ENCODE measurements at regions not wholly inside any gene's neighbourhood (a gene's known extent, or its start where the extent isn't known, plus 50 kb on each side); places are given as distances from the start of the nearest gene placed in this dataset.

DNA sequence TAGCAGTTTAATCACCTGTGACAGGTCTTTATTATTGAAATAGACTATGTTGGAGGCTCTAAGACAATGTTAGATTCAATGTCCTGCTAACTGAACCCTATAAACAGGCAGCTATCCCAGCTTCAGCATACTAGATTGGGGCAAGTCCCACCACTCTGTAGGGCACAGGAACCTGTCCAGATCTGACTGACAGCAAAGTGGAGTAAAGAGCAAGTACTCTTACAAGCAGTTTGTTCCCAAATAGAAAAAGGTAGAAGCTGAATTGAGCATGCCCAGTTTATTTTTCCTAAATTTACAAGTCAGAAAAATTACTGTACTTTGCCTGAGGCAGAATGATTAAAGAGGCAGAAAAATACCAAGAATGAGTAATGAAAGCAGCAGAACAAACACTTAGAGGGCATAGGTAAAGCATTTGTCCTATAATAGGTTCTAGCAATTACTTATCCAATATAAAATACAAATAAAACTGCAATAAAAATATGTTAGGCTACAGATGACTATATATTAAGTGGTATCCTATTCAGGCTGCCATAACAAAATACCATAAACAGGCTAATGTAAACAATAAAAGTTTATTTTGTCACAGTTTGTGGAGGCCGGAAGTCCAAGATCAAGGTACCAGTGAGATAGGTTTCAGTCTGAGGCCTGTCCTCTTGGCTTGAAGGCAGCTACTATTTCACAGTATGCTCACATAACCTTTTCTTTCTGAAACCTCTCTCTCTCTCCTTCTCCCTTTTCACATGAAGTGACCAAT, 868.2 kb downstream of the C12orf50 start:
- Histone ChIP-seq H3K27ac (ENCODE audit: insufficient read depth, low read length, poor library complexity, severe bottlenecking) (no peak overlapping the region), H3K4me1 (ENCODE audit: control insufficient read depth, insufficient read depth, low read length, poor library complexity, severe bottlenecking) (no peaks in the 10 kb centered on the region), H3K4me3 (ENCODE audit: low read depth, low read length) (no peak overlapping the region), H3K36me3 (ENCODE audit: control insufficient read depth, insufficient read depth, low read length) (no peaks in the 10 kb centered on the region), H3K9me3 (ENCODE audit: control insufficient read depth in 2 of 2, low read length in 2 of 2) (peaks cover 1 to 12% of the 10 kb centered on the region in 2 experiments), H3K27me3 (ENCODE audit: control insufficient read depth, insufficient read depth, low read length) (no peaks in the 10 kb centered on the region)
- Mint-ChIP-seq H3K27ac (no peak overlapping the region), H3K4me1 (no peaks in the 10 kb centered on the region), H3K4me3 (no peak overlapping the region), H3K9me3 (peaks cover 0 to 13% (median 4%) of the 10 kb centered on the region in 7 donors), H3K36me3 (no peaks in the 10 kb centered on the region), H3K27me3 (no peaks in the 10 kb centered on the region)
- DNase-seq (no peak), ATAC-seq (ENCODE audit: low read depth in 2 of 2) (no peak)

DNA sequence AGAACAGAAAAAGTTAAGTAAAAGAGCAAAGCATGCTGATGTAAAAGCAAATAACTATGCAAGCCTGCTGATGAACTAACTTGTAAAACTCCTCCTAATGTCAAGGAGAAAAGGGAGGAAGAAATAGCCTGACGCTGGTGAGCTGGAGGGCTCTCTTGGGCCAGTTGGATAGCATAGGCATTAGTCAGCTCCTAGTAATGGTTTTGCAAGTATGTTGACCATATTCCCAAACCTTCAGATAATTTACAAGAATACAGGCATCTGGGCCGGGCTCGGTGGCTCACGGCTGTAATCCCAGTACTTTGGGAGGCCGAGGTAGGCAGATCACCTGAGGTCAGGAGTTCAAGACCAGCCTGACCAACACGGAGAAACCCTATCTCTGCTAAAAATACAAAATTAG, 871.4 kb downstream of the C12orf50 start:
- no peaks in the 10 kb centered on the region for H3K4me1 ChIP-seq (ENCODE audit: control insufficient read depth, insufficient read depth, low read length, poor library complexity, severe bottlenecking)
- Mint-ChIP-seq H3K27ac (no peak overlapping the region), H3K4me1 (no peaks in the 10 kb centered on the region), H3K27me3 (no peaks in the 10 kb centered on the region), H3K9me3 (peaks cover 0 to 12% (median 4%) of the 10 kb centered on the region in 7 donors), H3K36me3 (no peaks in the 10 kb centered on the region), H3K4me3 (no peak overlapping the region)
- no peaks in the 10 kb centered on the region for H3K36me3 ChIP-seq (ENCODE audit: control insufficient read depth, insufficient read depth, low read length)
- DNase-seq (no peak), ATAC-seq (ENCODE audit: low read depth in 2 of 2) (no peak)
- no peak overlapping the region for H3K27ac ChIP-seq (ENCODE audit: insufficient read depth, low read length, poor library complexity, severe bottlenecking)
- no peaks in the 10 kb centered on the region for H3K27me3 ChIP-seq (ENCODE audit: control insufficient read depth, insufficient read depth, low read length)
- H3K4me3 ChIP-seq (ENCODE audit: low read depth, low read length): no peak overlapping the region
- H3K9me3 ChIP-seq (ENCODE audit: control insufficient read depth in 2 of 2, low read length in 2 of 2): peaks cover 0 to 2% of the 10 kb centered on the region in 2 experiments

DNA sequence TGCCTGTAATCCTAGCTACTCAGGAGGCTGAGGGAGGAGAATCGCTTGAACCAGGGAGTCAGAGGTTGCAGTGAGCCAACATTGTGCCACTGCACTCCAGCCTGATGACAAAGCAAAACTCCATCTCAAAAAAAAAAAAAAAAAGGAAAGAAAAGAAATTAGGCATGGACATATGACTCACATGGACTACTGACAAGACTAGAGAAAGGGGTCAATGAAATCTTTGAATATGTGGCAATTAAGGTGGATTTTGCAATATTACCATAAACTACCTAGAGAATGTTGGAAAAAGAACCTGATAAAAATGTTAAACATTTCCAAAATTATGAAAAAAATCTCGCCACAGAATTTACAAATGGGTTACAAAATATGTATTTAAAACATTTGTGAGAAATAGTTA, 873.6 kb downstream of the C12orf50 start:
- Mint-ChIP-seq H3K36me3 (no peaks in the 10 kb centered on the region), H3K27me3 (no peaks in the 10 kb centered on the region), H3K4me3 (no peak overlapping the region), H3K9me3 (peaks cover 0 to 12% (median 4%) of the 10 kb centered on the region in 7 donors), H3K27ac (no peak overlapping the region), H3K4me1 (no peaks in the 10 kb centered on the region)
- H3K4me3 ChIP-seq (ENCODE audit: low read depth, low read length): no peak overlapping the region
- H3K27ac ChIP-seq (ENCODE audit: insufficient read depth, low read length, poor library complexity, severe bottlenecking): no peak overlapping the region
- H3K4me1 ChIP-seq (ENCODE audit: control insufficient read depth, insufficient read depth, low read length, poor library complexity, severe bottlenecking): no peaks in the 10 kb centered on the region
- H3K9me3 ChIP-seq (ENCODE audit: control insufficient read depth in 2 of 2, low read length in 2 of 2): peaks cover 0 to 2% of the 10 kb centered on the region in 2 experiments
- DNase-seq (no peak), ATAC-seq (ENCODE audit: low read depth in 2 of 2) (no peak)
- no peaks in the 10 kb centered on the region for H3K36me3 ChIP-seq (ENCODE audit: control insufficient read depth, insufficient read depth, low read length)
- no peaks in the 10 kb centered on the region for H3K27me3 ChIP-seq (ENCODE audit: control insufficient read depth, insufficient read depth, low read length)

DNA sequence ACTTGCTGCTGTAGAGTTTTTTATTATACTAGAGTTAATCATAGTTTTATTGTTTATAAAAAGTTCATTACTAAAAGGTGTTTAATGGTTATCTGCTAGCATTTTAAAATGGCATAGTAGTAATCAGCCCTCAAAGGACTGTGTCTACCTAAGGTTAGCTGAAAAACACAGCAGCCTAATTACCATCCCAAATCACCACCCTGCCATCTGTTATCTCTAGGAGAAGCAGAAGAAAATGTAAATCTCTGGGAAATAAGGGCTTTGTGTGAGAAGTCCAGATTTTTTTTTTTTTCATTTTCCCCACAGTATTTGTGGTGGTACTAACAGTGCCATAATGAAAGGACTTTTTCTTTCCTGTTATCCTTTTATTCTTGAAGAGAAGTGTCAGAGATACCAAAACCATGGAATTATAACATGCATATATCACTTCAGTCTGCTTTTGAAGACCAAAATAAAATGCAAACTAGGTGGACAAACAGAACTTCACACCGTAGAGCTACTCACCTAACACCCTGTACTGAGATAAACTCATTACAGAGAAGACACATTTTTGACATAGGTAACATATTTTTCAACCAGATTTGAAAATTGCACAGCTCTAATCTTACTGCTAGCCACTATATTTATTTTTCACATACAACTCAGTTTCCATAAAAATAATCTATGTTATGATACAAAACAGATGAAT, 876.2 kb downstream of the C12orf50 start:
- no peaks in the 10 kb centered on the region for H3K27me3 Mint-ChIP-seq
- DNase-seq (no peak), ATAC-seq (ENCODE audit: low read depth in 2 of 2) (no peak)
- H3K4me3 Mint-ChIP-seq: no peak overlapping the region
- Histone ChIP-seq H3K4me1 (ENCODE audit: control insufficient read depth, insufficient read depth, low read length, poor library complexity, severe bottlenecking) (no peaks in the 10 kb centered on the region), H3K4me3 (ENCODE audit: low read depth, low read length) (no peak overlapping the region), H3K36me3 (ENCODE audit: control insufficient read depth, insufficient read depth, low read length) (no peaks in the 10 kb centered on the region), H3K9me3 (ENCODE audit: control insufficient read depth in 2 of 2, low read length in 2 of 2) (peaks cover 0 to 2% of the 10 kb centered on the region in 2 experiments), H3K27me3 (ENCODE audit: control insufficient read depth, insufficient read depth, low read length) (no peaks in the 10 kb centered on the region), H3K27ac (ENCODE audit: insufficient read depth, low read length, poor library complexity, severe bottlenecking) (no peak overlapping the region)
- peaks cover 0 to 17% (median 4%) of the 10 kb centered on the region in 7 donors for H3K9me3 Mint-ChIP-seq
- no peaks in the 10 kb centered on the region for H3K4me1 Mint-ChIP-seq
- no peaks in the 10 kb centered on the region for H3K36me3 Mint-ChIP-seq
- no peak overlapping the region for H3K27ac Mint-ChIP-seq

DNA sequence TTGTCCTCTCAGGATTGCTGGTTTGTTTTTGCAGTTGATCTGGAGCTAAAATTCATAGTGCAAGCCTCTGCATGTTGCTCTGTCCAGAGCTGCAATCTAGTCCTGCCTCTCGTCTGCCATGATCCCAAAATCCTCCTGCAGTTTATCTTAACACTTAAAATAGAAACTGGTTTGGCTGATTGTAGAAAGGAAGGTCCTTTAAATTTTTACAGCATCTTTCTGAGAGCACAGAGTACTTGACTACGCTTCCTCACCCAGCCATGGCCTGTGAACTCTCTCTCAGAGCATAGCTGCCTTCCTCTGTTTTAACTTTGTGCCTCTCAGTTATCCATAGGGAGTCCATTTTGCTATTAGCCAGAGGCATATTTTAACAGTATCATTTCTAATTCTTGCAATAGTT, 877.1 kb downstream of the C12orf50 start:
- Mint-ChIP-seq H3K4me1 (no peaks in the 10 kb centered on the region), H3K4me3 (no peak overlapping the region), H3K9me3 (peaks cover 0 to 17% (median 4%) of the 10 kb centered on the region in 7 donors), H3K36me3 (no peaks in the 10 kb centered on the region), H3K27me3 (no peaks in the 10 kb centered on the region), H3K27ac (no peak overlapping the region)
- ATAC-seq (ENCODE audit: low read depth in 2 of 2) (no peak), DNase-seq (no peak)
- no peaks in the 10 kb centered on the region for H3K4me1 ChIP-seq (ENCODE audit: control insufficient read depth, insufficient read depth, low read length, poor library complexity, severe bottlenecking)
- no peak overlapping the region for H3K27ac ChIP-seq (ENCODE audit: insufficient read depth, low read length, poor library complexity, severe bottlenecking)
- H3K36me3 ChIP-seq (ENCODE audit: control insufficient read depth, insufficient read depth, low read length): no peaks in the 10 kb centered on the region
- no peaks in the 10 kb centered on the region for H3K27me3 ChIP-seq (ENCODE audit: control insufficient read depth, insufficient read depth, low read length)
- no peak overlapping the region for H3K4me3 ChIP-seq (ENCODE audit: low read depth, low read length)
- peaks cover 0 to 2% of the 10 kb centered on the region in 2 experiments for H3K9me3 ChIP-seq (ENCODE audit: control insufficient read depth in 2 of 2, low read length in 2 of 2)

DNA sequence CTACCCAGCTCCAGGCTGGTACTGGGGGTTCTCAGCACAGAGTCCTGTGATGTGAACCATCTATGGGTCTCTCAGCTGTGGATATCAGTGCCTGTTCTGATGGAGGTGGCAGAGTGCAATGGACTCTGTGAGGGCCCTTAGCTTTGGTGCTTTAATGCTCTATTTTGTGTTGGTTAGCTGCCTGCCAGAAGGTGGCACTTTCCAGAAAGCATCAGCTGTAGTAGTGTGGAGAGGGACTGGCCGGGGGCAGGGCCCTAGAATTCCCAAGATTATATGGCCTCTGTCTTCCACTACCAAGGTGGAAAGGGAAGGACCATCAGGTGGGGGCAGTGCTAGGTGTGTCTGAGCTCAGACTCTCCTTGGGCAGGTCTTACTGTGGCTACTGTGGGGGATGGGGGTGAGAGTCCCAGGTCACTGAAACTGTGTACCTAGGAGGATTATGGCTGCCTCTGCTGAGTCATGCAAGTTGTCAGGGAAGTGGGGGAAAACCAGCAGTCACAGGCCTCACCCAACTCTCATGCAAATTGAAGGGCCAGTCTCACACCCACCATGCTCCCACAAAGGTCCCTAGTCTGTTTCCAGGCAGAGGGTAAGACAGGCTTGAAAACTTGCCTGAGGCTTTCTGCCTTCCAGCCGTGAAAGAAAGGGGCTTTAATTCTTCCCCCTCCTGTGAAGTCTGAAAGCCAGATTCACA, 878.1 kb downstream of the C12orf50 start:
- H3K27ac Mint-ChIP-seq: no peak overlapping the region
- Histone ChIP-seq H3K27me3 (ENCODE audit: control insufficient read depth, insufficient read depth, low read length) (no peaks in the 10 kb centered on the region), H3K4me1 (ENCODE audit: control insufficient read depth, insufficient read depth, low read length, poor library complexity, severe bottlenecking) (no peaks in the 10 kb centered on the region), H3K4me3 (ENCODE audit: low read depth, low read length) (no peak overlapping the region), H3K27ac (ENCODE audit: insufficient read depth, low read length, poor library complexity, severe bottlenecking) (no peak overlapping the region), H3K36me3 (ENCODE audit: control insufficient read depth, insufficient read depth, low read length) (no peaks in the 10 kb centered on the region), H3K9me3 (ENCODE audit: control insufficient read depth in 2 of 2, low read length in 2 of 2) (peaks cover 0 to 2% of the 10 kb centered on the region in 2 experiments)
- no peak for ATAC-seq (ENCODE audit: low read depth in 2 of 2)
- no peak for DNase-seq
- no peaks in the 10 kb centered on the region for H3K36me3 Mint-ChIP-seq
- H3K4me3 Mint-ChIP-seq: no peak overlapping the region
- no peaks in the 10 kb centered on the region for H3K27me3 Mint-ChIP-seq
- H3K4me1 Mint-ChIP-seq: no peaks in the 10 kb centered on the region
- peaks cover 0 to 17% (median 6%) of the 10 kb centered on the region in 7 donors for H3K9me3 Mint-ChIP-seq

DNA sequence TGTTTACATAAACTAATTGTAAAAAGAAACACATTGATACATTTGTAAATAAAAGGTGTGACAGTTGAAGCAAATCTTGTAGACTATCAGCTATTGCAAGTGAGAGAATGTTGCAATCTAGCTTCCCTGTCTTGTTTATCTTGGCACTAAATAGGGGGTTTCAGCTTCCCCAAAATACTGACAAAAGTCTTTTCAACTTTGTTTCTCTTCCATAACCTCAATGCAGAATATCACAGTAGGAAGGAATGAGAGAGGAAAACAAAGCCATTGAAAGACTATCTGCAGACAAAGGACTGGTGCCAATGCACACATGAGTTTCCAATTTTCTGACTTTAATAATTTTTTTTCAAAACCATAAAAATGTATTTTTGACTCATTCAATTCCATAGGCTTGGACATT, 886.2 kb upstream of the MGAT4C start:
- DNase-seq (no peak), ATAC-seq (ENCODE audit: low read depth in 2 of 2) (no peak)
- H3K36me3 ChIP-seq (ENCODE audit: control insufficient read depth, insufficient read depth, low read length): no peaks in the 10 kb centered on the region
- Mint-ChIP-seq H3K9me3 (peaks cover 0 to 13% (median 3%) of the 10 kb centered on the region in 7 donors), H3K4me3 (no peak overlapping the region), H3K36me3 (no peaks in the 10 kb centered on the region), H3K4me1 (no peaks in the 10 kb centered on the region), H3K27ac (no peak overlapping the region), H3K27me3 (no peaks in the 10 kb centered on the region)
- H3K9me3 ChIP-seq (ENCODE audit: control insufficient read depth in 2 of 2, low read length in 2 of 2): no peaks in the 10 kb centered on the region
- no peaks in the 10 kb centered on the region for H3K4me1 ChIP-seq (ENCODE audit: control insufficient read depth, insufficient read depth, low read length, poor library complexity, severe bottlenecking)
- H3K27ac ChIP-seq (ENCODE audit: insufficient read depth, low read length, poor library complexity, severe bottlenecking): no peak overlapping the region
- H3K4me3 ChIP-seq (ENCODE audit: low read depth, low read length): no peak overlapping the region
- no peaks in the 10 kb centered on the region for H3K27me3 ChIP-seq (ENCODE audit: control insufficient read depth, insufficient read depth, low read length)
